H1 (cell line): ENCODE measurements at regions not wholly inside any gene's neighbourhood (a gene's known extent, or its start where the extent isn't known, plus 50 kb on each side); places are given as distances from the start of the nearest gene placed in this dataset.

Experiments
- ATF3 ChIP-seq: IDR thresholded peaks from 2 replicates; pipeline ENCODE4 v1.6.1; 2011; ENCODE audit warnings: low read depth, mild to moderate bottlenecking, low read length; ENCODE audit not compliant: insufficient read depth
- CEBPB ChIP-seq: IDR thresholded peaks from 2 replicates; pipeline ENCODE4 v1.6.1; 2012; ENCODE audit warnings: low read depth, low read length
- CHD1 ChIP-seq: IDR thresholded peaks from 2 replicates; pipeline ENCODE4 v1.6.1; 2012; ENCODE audit warnings: low read depth, low read length, improper control_type of control experiment
- CTCF ChIP-seq, 3 experiments: IDR thresholded peaks; 1 replicate in 2 of 3; 2 replicates in 1 of 3; pipeline versions ENCODE4 v1.5.1 to v1.6.1; 2011; ENCODE audit warnings: low read length in 3 of 3, mild to moderate bottlenecking in 3 of 3, inconsistent platforms in 2 of 3, low read depth in 1 of 3, moderate library complexity in 1 of 3; ENCODE audit not compliant: insufficient read depth in 1 of 3; ENCODE audit errors: control extremely low read depth in 1 of 3
- EZH2 ChIP-seq: fragments of 200-600 bp; sonication (generic); IDR thresholded peaks from 2 replicates; pipeline ENCODE4 v1.7.1; 2012; ENCODE audit warnings: low read depth, mild to moderate bottlenecking, moderate library complexity, low read length, inconsistent platforms; ENCODE audit not compliant: severe bottlenecking
- JUN ChIP-seq: IDR thresholded peaks from 2 replicates; pipeline ENCODE4 v1.6.1; 2011; ENCODE audit warnings: low read depth, mild to moderate bottlenecking, improper control_type of control experiment, low read length
- JUND ChIP-seq: IDR thresholded peaks from 2 replicates; pipeline ENCODE4 v1.6.1; 2011; ENCODE audit warnings: mild to moderate bottlenecking, improper control_type of control experiment, low read length
- POLR2A ChIP-seq, 2 experiments: IDR thresholded peaks; 1 replicate in 1 of 2; 2 replicates in 1 of 2; pipeline ENCODE4 v1.6.1; 2011; ENCODE audit warnings: low read depth in 2 of 2, low read length in 2 of 2, mild to moderate bottlenecking in 2 of 2; ENCODE audit errors: control extremely low read depth in 1 of 2
- POU5F1 ChIP-seq: IDR thresholded peaks from 2 replicates; pipeline ENCODE4 v1.6.1; 2011; ENCODE audit warnings: low read depth, mild to moderate bottlenecking, low read length, moderate library complexity
- RBBP5 ChIP-seq: IDR thresholded peaks from 2 replicates; pipeline ENCODE4 v1.7.1; 2012; ENCODE audit warnings: low read depth, mild to moderate bottlenecking, inconsistent platforms, low read length, moderate library complexity, borderline replicate concordance
- SP1 ChIP-seq: IDR thresholded peaks from 2 replicates; pipeline ENCODE4 v1.6.1; 2011; ENCODE audit warnings: low read depth, low read length
- TEAD4 ChIP-seq: IDR thresholded peaks from 2 replicates; pipeline ENCODE4 v1.6.1; 2012; ENCODE audit warnings: low read depth, low read length, inconsistent platforms, mixed read lengths
- YY1 ChIP-seq: IDR thresholded peaks from 2 replicates; pipeline ENCODE4 v1.6.1; 2011; ENCODE audit warnings: low read depth, mild to moderate bottlenecking, low read length
- ZNF274 ChIP-seq: IDR thresholded peaks from 2 replicates; pipeline ENCODE4 v1.7.0; 2012; ENCODE audit warnings: low read length, borderline replicate concordance; ENCODE audit errors: extremely low read depth

GRCh38 chr7:21172800-21173199, 255.1 kb upstream of the SP4 start:
- TF ChIP-seq POU5F1 (no peak), CTCF (IDR thresholded peaks at IDR 0.05; ENCODE audit: control extremely low read depth in 1 of 3, insufficient read depth in 1 of 3, low read depth in 1 of 3, low read length in 3 of 3) (no peak), RBBP5 (no peak), JUN (no peak), POLR2A (IDR thresholded peaks at IDR 0.05; ENCODE audit: control extremely low read depth in 1 of 2, low read depth in 2 of 2, low read length in 2 of 2) (no peak), ZNF274 (no peak), ATF3 (no peak), SP1 (no peak), CHD1 (no peak), EZH2 (no peak), YY1 (no peak), TEAD4 (no peak), JUND (no peak), CEBPB (no peak)
